ENCODE measurements at regions not wholly inside any gene's neighbourhood (a gene's known extent, or its start where the extent isn't known, plus 50 kb on each side); places are given as distances from the start of the nearest gene placed in this dataset.

DNA sequence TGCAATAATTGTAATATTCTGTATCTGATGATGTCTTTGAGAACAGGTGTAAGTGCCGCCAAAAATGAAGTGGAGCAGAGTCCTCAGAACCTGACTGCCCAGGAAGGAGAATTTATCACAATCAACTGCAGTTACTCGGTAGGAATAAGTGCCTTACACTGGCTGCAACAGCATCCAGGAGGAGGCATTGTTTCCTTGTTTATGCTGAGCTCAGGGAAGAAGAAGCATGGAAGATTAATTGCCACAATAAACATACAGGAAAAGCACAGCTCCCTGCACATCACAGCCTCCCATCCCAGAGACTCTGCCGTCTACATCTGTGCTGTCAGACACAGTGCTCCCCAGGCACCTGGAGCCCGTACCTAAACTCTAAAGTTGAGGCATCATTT is 268.7 kb downstream of the DAD1 start:
- Histone ChIP-seq H3K9me3 (ENCODE audit: control insufficient read depth, insufficient read depth, low read length) (no peaks in the 10 kb centered on the region), H3K27me3 (ENCODE audit: control insufficient read depth, insufficient read depth, low read length) (peaks cover 15% of the 10 kb centered on the region), H3K4ac (ENCODE audit: low read depth, low read length) (no peak overlapping the region), H3K23ac (ENCODE audit: low read depth, low read length) (no peak overlapping the region), H3K14ac (replicated peaks; ENCODE audit: low read depth, low read length) (no peak overlapping the region), H2AK5ac (ENCODE audit: low read depth, low read length) (no peak overlapping the region), H3K4me1 (ENCODE audit: control insufficient read depth, insufficient read depth, low read length) (no peaks in the 10 kb centered on the region), H3K27ac (ENCODE audit: insufficient read depth, low read length) (no peak overlapping the region), H4K20me1 (ENCODE audit: insufficient read depth, low read length) (no peaks in the 10 kb centered on the region), H2AK9ac (replicated peaks; ENCODE audit: low read depth, low read length, poor library complexity) (no peak overlapping the region), H3K36me3 (ENCODE audit: control insufficient read depth, insufficient read depth, low read length) (no peaks in the 10 kb centered on the region), H3K56ac (ENCODE audit: extremely low read depth, insufficient read depth, low read length) (no peak overlapping the region), H2BK5ac (ENCODE audit: low read depth, low read length, poor library complexity, severe bottlenecking) (no peak overlapping the region), H3K9me1 (ENCODE audit: insufficient read depth, low read length) (no peaks in the 10 kb centered on the region), H2BK15ac (ENCODE audit: low read depth, low read length) (no peak overlapping the region), H3K79me1 (ENCODE audit: low read depth in 1 of 2, low read length in 2 of 2) (no peaks in the 10 kb centered on the region), H3K4me2 (ENCODE audit: low read depth, low read length) (no peak overlapping the region), H3K4me3 (ENCODE audit: insufficient read depth, low read depth, low read length) (no peak overlapping the region), H4K5ac (ENCODE audit: low read depth, low read length) (no peak overlapping the region), H3K9ac (ENCODE audit: low read depth, low read length) (no peak overlapping the region), H4K91ac (ENCODE audit: insufficient read depth, low read depth, low read length) (no peak overlapping the region), H2BK20ac (ENCODE audit: low read depth, low read length) (no peak overlapping the region), H2AFZ (replicated peaks; ENCODE audit: low read length, poor library complexity) (no peak overlapping the region), H4K8ac (ENCODE audit: low read depth in 2 of 2, low read length in 2 of 2) (no peak overlapping the region), H2BK120ac (ENCODE audit: low read depth, low read length) (no peak overlapping the region), H3K18ac (ENCODE audit: low read depth, low read length) (no peak overlapping the region)
- intact Hi-C loops (cut with micrococcal nuclease), result loop anchor here (1.0 kb wide), 1 partner anchor 55 kb away; no protein-coding TSS in a partner anchor
- in situ Hi-C loops (cut with MboI; ENCODE audit: low sequenced_read_pairs), result no loop called here
- dilution Hi-C loops (cut with HindIII; ENCODE audit: low sequenced_read_pairs, unreplicated experiment), result no loop called here
- 0% methylated on average over 1 of the region's 4 CpGs; no CpG with 5 or more reads in 1 of the 2 experiments for WGBS, 2 experiments (ENCODE audit: extremely low coverage in 2 of 2, insufficient read length in 1 of 2)
- BruUV-seq (replicated peaks), result no TSS peak
- TF ChIP-seq CHD1 (IDR thresholded peaks at IDR 0.05; ENCODE audit: low read depth, low read length) (no peak), RFX5 (IDR thresholded peaks at IDR 0.05; ENCODE audit: low read depth, low read length) (no peak), RCOR1 (IDR thresholded peaks at IDR 0.05; ENCODE audit: insufficient replicate concordance, low read length) (no peak), CEBPB (IDR thresholded peaks at IDR 0.05; ENCODE audit: low read depth, low read length) (no peak), MAZ (IDR thresholded peaks at IDR 0.05; ENCODE audit: borderline replicate concordance, low read depth, low read length) (no peak), RAD21 (IDR thresholded peaks at IDR 0.05; ENCODE audit: low read length) (no peak), POLR2A (IDR thresholded peaks at IDR 0.05; ENCODE audit: low read depth, low read length) (no peak), MXI1 (IDR thresholded peaks at IDR 0.05; ENCODE audit: borderline replicate concordance, low read depth, low read length) (no peak), FOS (IDR thresholded peaks at IDR 0.05; ENCODE audit: low read depth, low read length) (no peak), SMC3 (IDR thresholded peaks at IDR 0.05; ENCODE audit: low read depth, low read length) (no peak), BHLHE40 (IDR thresholded peaks at IDR 0.05; ENCODE audit: low read depth, low read length) (no peak), MAFK (IDR thresholded peaks at IDR 0.05; ENCODE audit: low read depth, low read length) (no peak), NFE2L2 (IDR thresholded peaks at IDR 0.05; ENCODE audit: low read depth, low read length) (no peak)
- TF ChIP-seq, protein P1, sequence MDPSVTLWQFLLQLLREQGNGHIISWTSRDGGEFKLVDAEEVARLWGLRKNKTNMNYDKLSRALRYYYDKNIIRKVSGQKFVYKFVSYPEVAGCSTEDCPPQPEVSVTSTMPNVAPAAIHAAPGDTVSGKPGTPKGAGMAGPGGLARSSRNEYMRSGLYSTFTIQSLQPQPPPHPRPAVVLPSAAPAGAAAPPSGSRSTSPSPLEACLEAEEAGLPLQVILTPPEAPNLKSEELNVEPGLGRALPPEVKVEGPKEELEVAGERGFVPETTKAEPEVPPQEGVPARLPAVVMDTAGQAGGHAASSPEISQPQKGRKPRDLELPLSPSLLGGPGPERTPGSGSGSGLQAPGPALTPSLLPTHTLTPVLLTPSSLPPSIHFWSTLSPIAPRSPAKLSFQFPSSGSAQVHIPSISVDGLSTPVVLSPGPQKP (IDR thresholded peaks at IDR 0.05; ENCODE audit: borderline replicate concordance, low read depth, low read length), result no peak
- TF ChIP-seq, protein P2, sequence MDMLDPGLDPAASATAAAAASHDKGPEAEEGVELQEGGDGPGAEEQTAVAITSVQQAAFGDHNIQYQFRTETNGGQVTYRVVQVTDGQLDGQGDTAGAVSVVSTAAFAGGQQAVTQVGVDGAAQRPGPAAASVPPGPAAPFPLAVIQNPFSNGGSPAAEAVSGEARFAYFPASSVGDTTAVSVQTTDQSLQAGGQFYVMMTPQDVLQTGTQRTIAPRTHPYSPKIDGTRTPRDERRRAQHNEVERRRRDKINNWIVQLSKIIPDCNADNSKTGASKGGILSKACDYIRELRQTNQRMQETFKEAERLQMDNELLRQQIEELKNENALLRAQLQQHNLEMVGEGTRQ (IDR thresholded peaks at IDR 0.05; ENCODE audit: low read depth, low read length), result no peak
- TF ChIP-seq, protein P3, sequence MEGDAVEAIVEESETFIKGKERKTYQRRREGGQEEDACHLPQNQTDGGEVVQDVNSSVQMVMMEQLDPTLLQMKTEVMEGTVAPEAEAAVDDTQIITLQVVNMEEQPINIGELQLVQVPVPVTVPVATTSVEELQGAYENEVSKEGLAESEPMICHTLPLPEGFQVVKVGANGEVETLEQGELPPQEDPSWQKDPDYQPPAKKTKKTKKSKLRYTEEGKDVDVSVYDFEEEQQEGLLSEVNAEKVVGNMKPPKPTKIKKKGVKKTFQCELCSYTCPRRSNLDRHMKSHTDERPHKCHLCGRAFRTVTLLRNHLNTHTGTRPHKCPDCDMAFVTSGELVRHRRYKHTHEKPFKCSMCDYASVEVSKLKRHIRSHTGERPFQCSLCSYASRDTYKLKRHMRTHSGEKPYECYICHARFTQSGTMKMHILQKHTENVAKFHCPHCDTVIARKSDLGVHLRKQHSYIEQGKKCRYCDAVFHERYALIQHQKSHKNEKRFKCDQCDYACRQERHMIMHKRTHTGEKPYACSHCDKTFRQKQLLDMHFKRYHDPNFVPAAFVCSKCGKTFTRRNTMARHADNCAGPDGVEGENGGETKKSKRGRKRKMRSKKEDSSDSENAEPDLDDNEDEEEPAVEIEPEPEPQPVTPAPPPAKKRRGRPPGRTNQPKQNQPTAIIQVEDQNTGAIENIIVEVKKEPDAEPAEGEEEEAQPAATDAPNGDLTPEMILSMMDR (conservative IDR thresholded peaks at IDR 0.05; ENCODE audit: low read depth, low read length), result no peak
- no peak for ATAC-seq (ENCODE audit: low read depth)
- POLR2A ChIA-PET (ENCODE audit: unreplicated experiment), result no interaction called here
- CTCF ChIA-PET, result interaction anchor here (0.6 to 4.4 kb wide), 11 partner anchors 9 to 158 kb away, joined by 3 to 21 read pairs (median 3); no protein-coding TSS in a partner anchor
- DNase-seq, result no peak

All from IMR-90 (cell line).